HepG2 (cell line): ENCODE measurements at regions not wholly inside any gene's neighbourhood (a gene's known extent, or its start where the extent isn't known, plus 50 kb on each side); places are given as distances from the start of the nearest gene placed in this dataset.
A peak's percentile ranks its signal among the peaks of the same experiment; 100 is the strongest.
"Not testable (repeated sequence)": the region's sequence is repeated elsewhere in the genome, so short reads cannot be mapped to it uniquely, and the experiment has no call there.

Experiments
- ATAC-seq: fragments of 200-7000 bp; cut with Tn5 transposase; 3 replicates; pipeline ENCODE4 v1.9.1; 2020; ENCODE audit warnings: mild to moderate bottlenecking, moderate library complexity
- BruUV-seq: library from RNA; stranded (reverse); fragments of 400-500 nt; replicated peaks from 2 replicates; lab custom pipeline; 2021; lab: Mats Ljungman, UMichigan
- CTCF ChIA-PET: fragments of 300-600 bp; formaldehyde crosslinking; extraction: SDS; loops from one replicate; lab custom pipeline; 2021; ENCODE audit warnings: low total read pairs, inconsistent platforms, low intra/inter-chr PET ratio; lab: Yijun Ruan, JAX
- POLR2A ChIA-PET: fragments of 350-600 bp; sonication (Branson Sonifier 250); formaldehyde crosslinking; loops from one replicate; lab custom pipeline; 2020; ENCODE audit warnings: antibody characterized with exemption, inconsistent platforms; lab: Yijun Ruan, JAX
- DNase-seq: peaks from one replicate; pipeline ENCODE4 v3.0.0-alpha.2; 2015; ENCODE audit warnings: low spot score
- FAIRE-seq: peaks from 3 replicates; lab custom pipeline; 2011; peaks lifted over from hg19 to GRCh38; lab: Jason Lieb, UNC
- H2AFZ ChIP-seq: one replicate; pipeline ENCODE4 v1.6.1; 2011; ENCODE audit warnings: low read length, inconsistent platforms
- H3K27ac ChIP-seq: fragments of 300-600 bp; 3 replicates; pipeline ENCODE4 v1.8.0; 2011; ENCODE audit warnings: mixed run types, mild to moderate bottlenecking, mixed read lengths, low read length, inconsistent platforms; ENCODE audit not compliant: insufficient read depth; ENCODE audit errors: extremely low read length
- H3K27me3 ChIP-seq, 2 experiments: fragments of 200-600 bp in 1 of 2; 2 replicates in 1 of 2; 3 replicates in 1 of 2; pipeline versions ENCODE4 v1.6.0 to v1.8.0; 2011; ENCODE audit warnings: low read length in 2 of 2, mild to moderate bottlenecking in 2 of 2, moderate library complexity in 2 of 2, inconsistent platforms in 1 of 2; ENCODE audit not compliant: insufficient read depth in 2 of 2, control insufficient read depth in 1 of 2
- H3K36me3 ChIP-seq, 2 experiments: fragments of 200-600 bp in 1 of 2; replicated peaks in 1 of 2; 2 replicates in 1 of 2; 3 replicates in 1 of 2; pipeline versions ENCODE4 v1.5.1 to v1.8.0; 2011; ENCODE audit warnings: low read length in 2 of 2, inconsistent platforms in 1 of 2; ENCODE audit not compliant: insufficient read depth in 2 of 2, control insufficient read depth in 1 of 2
- H3K4me1 ChIP-seq: 2 replicates; pipeline ENCODE4 v1.5.1; 2012; ENCODE audit warnings: low read length, inconsistent platforms; ENCODE audit not compliant: insufficient read depth
- H3K4me2 ChIP-seq: 2 replicates; pipeline ENCODE4 v1.6.0; 2011; ENCODE audit warnings: low read depth, low read length, inconsistent platforms
- H3K4me3 ChIP-seq, 3 experiments: fragments of 200-600 bp in 1 of 3; sonication (generic), shearing (Covaris generic) in 1 of 3; replicated peaks in 1 of 3; 2 replicates each; pipeline ENCODE4 v1.5.1; 2011 to 2016; ENCODE audit warnings: low read length in 3 of 3, inconsistent platforms in 2 of 3, low read depth in 2 of 3, mild to moderate bottlenecking in 2 of 3, control low read depth in 1 of 3, mixed read lengths in 1 of 3; ENCODE audit not compliant: insufficient read depth in 1 of 3
- H3K79me2 ChIP-seq: one replicate; pipeline ENCODE4 v1.6.1; 2011; ENCODE audit warnings: low read length, inconsistent platforms; ENCODE audit not compliant: insufficient read depth
- H3K9ac ChIP-seq: 2 replicates; pipeline ENCODE4 v1.6.0; 2011; ENCODE audit warnings: mild to moderate bottlenecking, low read depth, low read length, inconsistent platforms; ENCODE audit not compliant: insufficient read depth
- H3K9me3 ChIP-seq: 2 replicates; pipeline ENCODE4 v1.5.1; 2012; ENCODE audit warnings: mild to moderate bottlenecking, low read length
- H4K20me1 ChIP-seq: 2 replicates; pipeline ENCODE4 v1.6.0; 2011; ENCODE audit warnings: inconsistent platforms, mild to moderate bottlenecking, low read length, moderate library complexity; ENCODE audit not compliant: insufficient read depth
- FOSL1 ChIP-seq: sonication (generic); formaldehyde crosslinking; IDR thresholded peaks from 2 replicates; pipeline ENCODE4 v1.9.0; 2021; ENCODE audit warnings: missing genetic modification reagents, borderline replicate concordance
- HMG20A ChIP-seq: IDR thresholded peaks from 2 replicates; pipeline ENCODE4 v1.6.1; 2016; ENCODE audit warnings: borderline replicate concordance
- JUNB ChIP-seq: sonication (generic); formaldehyde crosslinking; IDR thresholded peaks from 2 replicates; pipeline ENCODE4 v1.8.0; 2022; ENCODE audit warnings: missing genetic modification reagents, mild to moderate bottlenecking, borderline replicate concordance
- WGBS: methylation state at CpG from one replicate; pipeline ENCODE4 v1.1.6; 2017; ENCODE audit warnings: low lambda C conversion rate; 5-methylcytosine and 5-hydroxymethylcytosine counted together
- in situ Hi-C: cut with HindIII; loops from 2 replicates; pipeline ENCODE4 v1.10.0; 2017; ENCODE audit warnings: low pct_unique_long_range_greater_than_20kb; ENCODE audit not compliant: extremely low pct_ligation_motif_present
- intact Hi-C: fragments of 100-400 bp; cut with micrococcal nuclease; formaldehyde crosslinking; loops from one replicate; pipeline ENCODE4 v1.10.0; 2022; ENCODE audit not compliant: unreplicated experiment
- TF ChIP-seq, protein P1 (sequence below): IDR thresholded peaks from 2 replicates; pipeline ENCODE4 v1.4.0; 2020; ENCODE audit warnings: mild to moderate bottlenecking, missing genetic modification reagents

DNA sequence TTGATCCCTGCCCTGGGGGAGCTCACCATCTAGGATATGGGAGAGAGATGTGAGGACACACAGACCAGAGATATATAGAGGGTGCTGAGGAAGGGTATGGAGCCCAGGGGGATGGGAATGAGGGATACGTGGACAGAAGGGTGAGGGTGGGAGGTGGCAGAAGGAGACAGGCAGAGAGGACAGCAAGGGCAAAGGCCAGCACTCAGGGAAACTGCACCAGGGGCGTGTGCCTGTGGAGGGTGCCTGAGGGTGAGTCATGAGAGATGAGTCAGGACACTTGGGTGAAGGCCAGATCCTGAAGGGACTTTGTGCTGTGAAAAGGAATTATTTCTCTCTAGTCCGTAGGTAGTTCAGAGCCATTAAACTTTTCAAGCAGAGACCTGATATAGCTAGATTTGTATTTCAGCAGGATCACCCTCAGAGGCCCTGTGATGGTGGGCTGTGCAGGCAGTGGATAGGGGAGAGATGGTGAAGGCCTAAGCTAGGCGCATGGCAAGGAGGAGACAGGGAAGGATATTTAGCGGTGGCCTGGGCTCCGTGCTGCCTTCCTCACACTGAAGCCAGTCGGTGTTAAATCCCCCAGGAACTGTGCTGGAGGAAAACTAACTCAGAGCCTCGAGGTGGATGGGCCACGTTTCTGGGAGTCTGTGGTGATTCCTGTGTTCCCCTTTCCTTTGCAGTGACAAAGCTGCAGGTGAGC, 3075.0 kb downstream of the RPIA start (continued):
- TF ChIP-seq, protein P1, sequence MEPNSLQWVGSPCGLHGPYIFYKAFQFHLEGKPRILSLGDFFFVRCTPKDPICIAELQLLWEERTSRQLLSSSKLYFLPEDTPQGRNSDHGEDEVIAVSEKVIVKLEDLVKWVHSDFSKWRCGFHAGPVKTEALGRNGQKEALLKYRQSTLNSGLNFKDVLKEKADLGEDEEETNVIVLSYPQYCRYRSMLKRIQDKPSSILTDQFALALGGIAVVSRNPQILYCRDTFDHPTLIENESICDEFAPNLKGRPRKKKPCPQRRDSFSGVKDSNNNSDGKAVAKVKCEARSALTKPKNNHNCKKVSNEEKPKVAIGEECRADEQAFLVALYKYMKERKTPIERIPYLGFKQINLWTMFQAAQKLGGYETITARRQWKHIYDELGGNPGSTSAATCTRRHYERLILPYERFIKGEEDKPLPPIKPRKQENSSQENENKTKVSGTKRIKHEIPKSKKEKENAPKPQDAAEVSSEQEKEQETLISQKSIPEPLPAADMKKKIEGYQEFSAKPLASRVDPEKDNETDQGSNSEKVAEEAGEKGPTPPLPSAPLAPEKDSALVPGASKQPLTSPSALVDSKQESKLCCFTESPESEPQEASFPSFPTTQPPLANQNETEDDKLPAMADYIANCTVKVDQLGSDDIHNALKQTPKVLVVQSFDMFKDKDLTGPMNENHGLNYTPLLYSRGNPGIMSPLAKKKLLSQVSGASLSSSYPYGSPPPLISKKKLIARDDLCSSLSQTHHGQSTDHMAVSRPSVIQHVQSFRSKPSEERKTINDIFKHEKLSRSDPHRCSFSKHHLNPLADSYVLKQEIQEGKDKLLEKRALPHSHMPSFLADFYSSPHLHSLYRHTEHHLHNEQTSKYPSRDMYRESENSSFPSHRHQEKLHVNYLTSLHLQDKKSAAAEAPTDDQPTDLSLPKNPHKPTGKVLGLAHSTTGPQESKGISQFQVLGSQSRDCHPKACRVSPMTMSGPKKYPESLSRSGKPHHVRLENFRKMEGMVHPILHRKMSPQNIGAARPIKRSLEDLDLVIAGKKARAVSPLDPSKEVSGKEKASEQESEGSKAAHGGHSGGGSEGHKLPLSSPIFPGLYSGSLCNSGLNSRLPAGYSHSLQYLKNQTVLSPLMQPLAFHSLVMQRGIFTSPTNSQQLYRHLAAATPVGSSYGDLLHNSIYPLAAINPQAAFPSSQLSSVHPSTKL (CRISPR knock-in tag): peak; percentile 72
- TF ChIP-seq HMG20A (CRISPR knock-in tag): 0 out of 2 replicates have a peak, but pooled peaks have one; percentile 30
- peak; percentile 89 for TF ChIP-seq JUNB (CRISPR knock-in tag)
- peak; percentile 82 for TF ChIP-seq FOSL1 (CRISPR knock-in tag)

GRCh38 chr2:91768301-91768700, 3076.8 kb downstream of the RPIA start:
- H3K9me3 ChIP-seq, H3K4me3 ChIP-seq, ATAC-seq, H4K20me1 ChIP-seq, POLR2A ChIA-PET, BruUV-seq, DNase-seq, FAIRE-seq, H3K9ac ChIP-seq, H2AFZ ChIP-seq, H3K27me3 ChIP-seq, intact Hi-C loops, H3K4me2 ChIP-seq, H3K27ac ChIP-seq, CTCF ChIA-PET, in situ Hi-C loops, H3K79me2 ChIP-seq, H3K36me3 ChIP-seq: not testable (repeated sequence)
- H3K4me1 ChIP-seq: peaks cover 11% of the 10 kb centered on the region
- WGBS: 33% methylated on average over 2 of the region's 3 CpGs
